Large intestine (tissue), 3 donors: ENCODE measurements at regions not wholly inside any gene's neighbourhood (a gene's known extent, or its start where the extent isn't known, plus 50 kb on each side); places are given as distances from the start of the nearest gene placed in this dataset.

Source experiments
- DNase-seq, 2 donors: peaks; one replicate each; pipeline versions ENCODE4 v3.0.0 to v3.0.0-alpha.2; 2013
- H3K27ac ChIP-seq: one replicate; pipeline ENCODE4 v1.5.1; 2013; ENCODE audit warnings: low read length
- H3K27me3 ChIP-seq: 2 replicates; pipeline ENCODE4 v1.6.1; 2013; ENCODE audit warnings: low read length; ENCODE audit not compliant: control insufficient read depth, insufficient read depth
- H3K36me3 ChIP-seq: 2 replicates; pipeline ENCODE4 v1.6.1; 2013; ENCODE audit warnings: low read length; ENCODE audit not compliant: control insufficient read depth, insufficient read depth
- H3K4me1 ChIP-seq: one replicate; pipeline ENCODE4 v1.6.1; 2013; ENCODE audit warnings: low read length; ENCODE audit not compliant: control insufficient read depth, insufficient read depth
- H3K4me3 ChIP-seq: one replicate; pipeline ENCODE4 v1.5.1; 2013; ENCODE audit warnings: low read length
- H3K9me3 ChIP-seq: one replicate; pipeline ENCODE4 v1.6.1; 2013; ENCODE audit warnings: mild to moderate bottlenecking, low read depth, low read length, moderate library complexity; ENCODE audit not compliant: control insufficient read depth
- WGBS: methylation state at CpG from one replicate; pipeline ENCODE4 v1.1.5; 2013; ENCODE audit warnings: low lambda C conversion rate; ENCODE audit not compliant: insufficient coverage; 5-methylcytosine and 5-hydroxymethylcytosine counted together

DNA sequence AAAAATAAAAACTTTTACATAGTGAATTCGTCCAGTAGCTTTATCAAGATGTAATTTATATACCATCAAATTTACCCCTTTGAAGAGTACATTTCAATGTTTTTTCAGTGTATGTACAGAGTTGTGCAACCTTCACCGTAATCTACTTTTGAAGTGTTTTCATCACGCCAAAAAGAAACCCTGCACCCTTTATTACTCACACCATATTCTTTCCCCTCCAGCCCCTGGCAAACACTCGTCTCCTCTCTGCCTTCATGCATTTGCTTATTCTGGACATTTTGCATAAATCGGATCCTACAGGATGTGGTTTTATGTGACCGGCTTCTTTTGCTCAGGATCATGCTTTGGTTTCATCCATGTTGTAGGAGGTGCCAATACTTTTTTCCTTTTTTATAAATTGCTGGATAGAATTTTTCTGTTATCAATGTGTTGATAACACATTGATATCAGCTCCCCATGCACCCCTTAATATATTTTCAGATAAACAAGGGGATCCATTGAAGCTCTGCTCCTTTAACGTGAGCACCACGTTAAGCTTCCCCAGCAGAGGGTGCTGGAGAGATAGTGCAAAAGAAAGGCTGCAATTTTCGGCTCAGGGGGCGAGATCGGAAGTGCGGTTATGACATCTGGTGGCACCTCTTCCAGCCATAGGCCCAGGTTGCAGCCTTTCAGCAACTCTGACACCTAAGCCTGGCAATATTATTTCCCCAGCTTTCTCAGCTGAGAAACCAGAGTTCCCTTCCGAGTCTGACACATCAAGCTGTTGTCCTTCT lies 100.1 kb upstream of the VCX3B start:
- no peak for DNase-seq

DNA sequence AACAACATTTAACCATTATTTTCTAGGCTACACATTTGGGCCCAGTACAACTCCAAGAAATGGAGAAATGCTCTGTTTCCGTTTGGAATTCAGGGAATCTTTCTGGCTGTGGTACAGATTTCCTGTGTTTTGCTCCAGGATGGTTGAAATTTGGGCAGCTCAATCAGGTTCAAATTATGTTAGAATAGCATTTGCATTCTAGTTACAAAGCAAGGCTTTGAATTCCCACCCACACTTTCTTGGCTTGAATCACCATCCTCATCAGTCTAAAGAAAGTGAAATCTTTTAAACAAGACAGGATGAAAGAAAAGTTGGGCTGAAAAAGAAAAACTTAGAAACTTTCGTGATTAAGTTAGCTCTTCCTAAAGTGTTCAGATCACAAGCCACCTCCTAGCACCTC lies 98.1 kb upstream of the VCX3B start:
- H3K4me1 ChIP-seq, result no peaks in the 10 kb centered on the region
- no peaks in the 10 kb centered on the region for H3K36me3 ChIP-seq
- no CpG with 5 or more reads among the region's 2 CpGs for WGBS
- DNase-seq, result no peak
- H3K4me3 ChIP-seq, result no peak overlapping the region
- H3K27ac ChIP-seq, result no peak overlapping the region
- no peaks in the 10 kb centered on the region for H3K27me3 ChIP-seq
- no peaks in the 10 kb centered on the region for H3K9me3 ChIP-seq

More for the DNA sequence above, 100.1 kb upstream of the VCX3B start:
- Histone ChIP-seq H3K4me1 (no peaks in the 10 kb centered on the region), H3K36me3 (no peaks in the 10 kb centered on the region), H3K27ac (no peak overlapping the region), H3K4me3 (no peak overlapping the region), H3K27me3 (no peaks in the 10 kb centered on the region), H3K9me3 (no peaks in the 10 kb centered on the region)
- no CpG with 5 or more reads among the region's 13 CpGs for WGBS

DNA sequence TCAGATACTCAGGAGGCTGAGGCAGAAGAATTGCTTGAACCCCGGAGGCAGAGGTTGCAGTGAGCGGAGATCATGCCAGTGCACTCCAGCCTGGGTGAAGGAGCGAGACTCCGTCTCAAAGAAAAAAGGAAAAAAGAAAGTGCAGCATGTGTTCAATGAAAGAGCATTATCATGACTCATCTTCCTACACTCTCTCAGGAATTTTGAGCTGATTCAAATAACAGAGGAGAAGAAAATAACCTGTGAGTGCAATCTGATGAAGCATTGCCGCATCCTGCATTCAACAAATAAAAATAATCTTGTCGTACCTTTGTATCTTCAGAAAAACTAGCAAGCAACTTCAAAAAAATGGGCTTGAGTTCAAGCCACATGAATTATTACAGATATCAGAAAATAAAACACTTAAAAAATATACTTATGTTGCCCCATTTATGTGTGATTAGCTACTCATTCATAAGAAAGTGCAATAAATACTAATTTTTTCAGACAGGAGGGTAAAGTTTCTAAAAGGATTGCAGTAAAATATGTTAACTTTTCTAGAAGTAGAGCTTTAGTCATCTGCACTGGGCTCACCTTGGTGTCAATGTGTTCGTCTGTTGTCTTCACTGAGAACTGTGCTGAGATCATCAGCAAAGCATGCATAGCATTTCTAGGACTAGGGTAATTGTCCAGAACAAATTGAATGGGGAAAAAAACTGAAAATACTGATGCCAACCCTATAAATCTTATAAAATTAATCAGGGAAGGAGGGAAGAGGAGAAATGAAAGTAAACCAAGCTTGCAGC lies 90.4 kb upstream of the VCX3B start:
- WGBS, result no CpG with 5 or more reads among the region's 7 CpGs
- Histone ChIP-seq H3K27ac (no peak overlapping the region), H3K4me1 (no peaks in the 10 kb centered on the region), H3K9me3 (no peaks in the 10 kb centered on the region), H3K4me3 (no peak overlapping the region), H3K36me3 (no peaks in the 10 kb centered on the region), H3K27me3 (no peaks in the 10 kb centered on the region)
- no peak for DNase-seq

DNA sequence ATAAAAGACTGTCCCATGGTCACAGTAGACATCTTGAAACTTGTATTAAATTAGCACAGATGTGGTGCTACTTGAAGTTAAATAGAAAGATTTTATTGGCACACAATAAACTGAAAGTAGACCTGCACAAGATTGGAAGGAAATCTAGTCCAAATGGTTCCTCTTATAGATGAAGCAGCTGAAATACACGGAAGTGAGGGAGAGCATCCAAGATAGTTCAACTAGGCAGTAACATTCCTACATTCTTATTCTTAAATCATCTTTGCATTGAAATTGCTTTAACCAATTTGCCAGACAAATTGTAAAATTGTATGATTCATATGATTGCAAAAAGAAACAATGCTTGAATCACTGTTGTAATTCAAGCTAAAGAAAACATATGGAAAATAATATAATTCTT lies 87.6 kb upstream of the VCX3B start:
- Histone ChIP-seq H3K4me3 (no peak overlapping the region), H3K9me3 (no peaks in the 10 kb centered on the region), H3K27me3 (no peaks in the 10 kb centered on the region), H3K36me3 (no peaks in the 10 kb centered on the region), H3K27ac (no peak overlapping the region), H3K4me1 (no peaks in the 10 kb centered on the region)
- no CpG with 5 or more reads among the region's 1 CpG for WGBS
- DNase-seq, result no peak

DNA sequence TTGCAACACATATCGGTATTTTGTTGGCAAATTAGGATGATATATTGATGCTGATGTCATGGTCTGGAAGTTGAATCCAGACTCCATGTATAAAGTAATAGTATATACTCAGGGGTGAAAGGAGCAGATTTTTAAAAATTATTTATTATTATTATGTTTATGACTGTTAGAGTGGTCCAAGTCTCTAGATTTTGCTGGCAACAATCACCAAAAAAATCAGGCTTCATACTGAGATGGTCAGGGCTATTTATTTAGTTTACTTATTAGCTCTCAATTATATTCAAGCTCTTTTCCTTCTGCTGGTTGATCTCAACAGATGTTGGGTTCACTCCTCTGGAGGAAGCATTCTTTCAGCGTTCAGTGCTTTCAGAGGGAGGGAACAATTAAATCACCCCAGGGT lies 73.9 kb upstream of the VCX3B start:
- Histone ChIP-seq H3K4me1 (no peaks in the 10 kb centered on the region), H3K36me3 (no peaks in the 10 kb centered on the region), H3K27me3 (no peaks in the 10 kb centered on the region), H3K27ac (no peak overlapping the region), H3K4me3 (no peak overlapping the region), H3K9me3 (no peaks in the 10 kb centered on the region)
- DNase-seq, result no peak
- no CpG with 5 or more reads among the region's 2 CpGs for WGBS

DNA sequence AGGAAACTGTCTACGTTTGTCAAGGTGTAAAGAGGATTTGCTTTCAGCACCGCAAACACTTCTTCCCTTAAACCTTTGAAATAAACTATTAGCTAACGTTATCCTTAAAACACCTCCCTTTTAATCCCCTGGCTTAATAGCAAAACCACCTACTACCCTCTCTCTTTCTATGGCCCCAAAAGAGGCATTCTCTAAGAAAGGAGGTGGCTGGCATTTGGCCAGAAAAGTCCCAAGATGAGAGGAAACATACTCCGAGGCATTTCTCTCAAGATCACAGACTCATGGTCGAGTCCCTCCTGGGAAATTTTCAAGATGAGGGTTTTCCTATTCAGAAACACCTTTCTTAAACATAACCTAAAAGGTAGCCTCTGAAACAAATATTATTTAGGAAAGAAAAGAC lies 60.6 kb upstream of the VCX3B start:
- no peak overlapping the region for H3K27ac ChIP-seq
- no peaks in the 10 kb centered on the region for H3K9me3 ChIP-seq
- no peak overlapping the region for H3K4me3 ChIP-seq
- no peak for DNase-seq
- H3K4me1 ChIP-seq, result no peaks in the 10 kb centered on the region
- H3K36me3 ChIP-seq, result no peaks in the 10 kb centered on the region
- WGBS, result no CpG with 5 or more reads among the region's 5 CpGs
- no peaks in the 10 kb centered on the region for H3K27me3 ChIP-seq

DNA sequence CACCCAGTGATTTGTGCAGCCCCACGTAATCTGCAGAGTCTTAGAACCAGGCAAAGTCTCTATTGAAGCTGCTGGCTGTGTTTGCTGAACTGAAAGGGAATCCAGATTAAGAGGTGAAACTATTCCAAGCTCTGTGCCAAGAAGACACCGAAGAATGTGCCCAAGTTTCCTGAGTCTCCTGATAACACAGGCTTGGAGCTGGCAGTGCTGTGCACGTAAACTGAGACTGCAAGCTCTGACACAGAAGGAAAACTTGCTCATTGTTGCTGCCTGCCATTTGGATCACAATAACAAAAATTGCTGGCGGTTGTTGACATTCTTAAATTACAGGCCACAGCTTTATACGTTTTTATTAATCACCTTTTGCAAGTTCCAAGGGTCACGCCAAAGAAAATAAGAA lies 60.2 kb upstream of the VCX3B start:
- no CpG with 5 or more reads among the region's 6 CpGs for WGBS
- no peak overlapping the region for H3K27ac ChIP-seq

DNA sequence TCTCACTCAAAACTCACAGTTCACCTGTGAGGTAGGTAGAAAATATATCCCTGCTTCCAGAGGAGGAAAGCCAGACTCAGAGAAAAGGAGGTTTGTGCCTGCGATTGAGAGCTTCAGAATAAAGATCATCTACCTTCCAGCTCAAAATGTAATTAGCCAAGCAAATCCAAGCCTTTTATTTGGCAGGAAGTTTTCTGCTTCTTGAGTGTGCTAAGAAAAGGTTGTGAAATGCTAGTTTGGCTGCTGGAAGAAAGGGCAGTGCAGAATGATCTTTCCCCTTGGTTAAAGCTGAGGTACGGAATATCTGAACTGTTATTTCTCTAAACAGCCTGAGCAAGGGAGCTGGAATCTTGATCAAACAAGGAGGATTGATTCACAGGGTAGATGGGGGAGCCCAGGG lies 59.7 kb upstream of the VCX3B start:
- H3K36me3 ChIP-seq, result no peaks in the 10 kb centered on the region
- no peak overlapping the region for H3K27ac ChIP-seq
- no CpG with 5 or more reads among the region's 2 CpGs for WGBS
- no peaks in the 10 kb centered on the region for H3K9me3 ChIP-seq
- no peaks in the 10 kb centered on the region for H3K27me3 ChIP-seq
- H3K4me3 ChIP-seq, result no peak overlapping the region
- H3K4me1 ChIP-seq, result no peaks in the 10 kb centered on the region
- no peak for DNase-seq

More for the DNA sequence above, 60.2 kb upstream of the VCX3B start:
- no peaks in the 10 kb centered on the region for H3K4me1 ChIP-seq
- H3K36me3 ChIP-seq, result no peaks in the 10 kb centered on the region
- DNase-seq, result no peak
- no peak overlapping the region for H3K4me3 ChIP-seq
- no peaks in the 10 kb centered on the region for H3K9me3 ChIP-seq
- no peaks in the 10 kb centered on the region for H3K27me3 ChIP-seq

DNA sequence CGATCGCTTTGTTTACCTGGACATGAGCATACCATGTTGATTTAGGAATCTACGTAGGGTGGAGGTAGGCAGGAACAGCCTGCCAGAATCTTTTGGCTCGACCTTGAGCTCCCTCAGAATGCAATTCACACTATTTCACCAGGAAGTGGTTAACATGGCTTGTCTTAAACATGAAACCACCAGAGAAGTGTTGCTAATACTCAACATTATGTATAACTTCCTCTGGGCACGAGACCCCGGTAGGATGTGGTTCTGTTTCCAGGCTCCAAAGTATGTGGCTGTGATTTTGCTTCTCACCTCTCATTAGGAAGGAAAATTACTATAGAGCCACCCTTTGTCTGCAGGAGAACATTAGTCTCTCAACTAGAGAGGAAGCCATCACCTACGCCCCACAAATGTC lies 59.0 kb upstream of the VCX3B start:
- H3K27me3 ChIP-seq, result no peaks in the 10 kb centered on the region

DNA sequence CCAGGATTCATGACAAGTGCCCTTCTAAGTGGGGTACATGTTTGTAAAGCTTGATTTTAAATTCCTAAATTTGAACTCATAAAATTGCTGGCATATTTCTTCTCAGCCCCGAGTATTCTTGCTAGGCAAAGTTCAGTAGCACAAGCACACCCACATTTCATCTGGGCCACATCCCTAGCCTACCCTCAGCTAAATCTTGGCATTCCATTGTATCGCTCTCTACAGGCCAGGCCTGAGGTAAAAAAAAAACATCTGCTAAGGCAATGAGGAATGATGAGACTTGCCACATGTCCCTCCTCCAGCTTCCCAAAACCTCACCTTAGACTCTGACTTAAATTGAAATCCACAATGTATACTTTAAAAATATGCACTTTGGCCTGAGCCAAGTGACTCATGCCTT lies 51.4 kb upstream of the VCX3B start:
- WGBS, result no CpG with 5 or more reads among the region's 2 CpGs
- Histone ChIP-seq H3K27me3 (no peaks in the 10 kb centered on the region), H3K4me1 (no peaks in the 10 kb centered on the region), H3K9me3 (no peaks in the 10 kb centered on the region), H3K27ac (no peak overlapping the region), H3K4me3 (no peak overlapping the region), H3K36me3 (no peaks in the 10 kb centered on the region)
- DNase-seq, result no peak

More for the DNA sequence above, 59.0 kb upstream of the VCX3B start:
- no peak overlapping the region for H3K27ac ChIP-seq
- no peaks in the 10 kb centered on the region for H3K36me3 ChIP-seq
- no peak overlapping the region for H3K4me3 ChIP-seq
- no CpG with 5 or more reads among the region's 7 CpGs for WGBS
- no peaks in the 10 kb centered on the region for H3K9me3 ChIP-seq
- no peak for DNase-seq
- no peaks in the 10 kb centered on the region for H3K4me1 ChIP-seq
